Endothelial cell (in vitro differentiated cells): ENCODE measurements at regions not wholly inside any gene's neighbourhood (a gene's known extent, or its start where the extent isn't known, plus 50 kb on each side); places are given as distances from the start of the nearest gene placed in this dataset.

ENCODE experiments used
- DNase-seq: peaks from one replicate; pipeline ENCODE4 v3.0.0; 2021; ENCODE audit warnings: low spot score
- H3K27ac Mint-ChIP-seq: one replicate; pipeline ENCODE4 v1.8.0; 2021; ENCODE audit warnings: mixed read lengths, inconsistent platforms; ENCODE audit not compliant: unreplicated experiment
- H3K27me3 Mint-ChIP-seq: one replicate; pipeline ENCODE4 v1.8.0; 2021; ENCODE audit warnings: mild to moderate bottlenecking, moderate library complexity, mixed read lengths, inconsistent platforms; ENCODE audit not compliant: unreplicated experiment
- H3K36me3 Mint-ChIP-seq: one replicate; pipeline ENCODE4 v1.8.0; 2021; ENCODE audit warnings: mild to moderate bottlenecking, low read depth, mixed read lengths, inconsistent platforms; ENCODE audit not compliant: unreplicated experiment
- H3K4me1 Mint-ChIP-seq: one replicate; pipeline ENCODE4 v1.8.0; 2021; ENCODE audit warnings: mild to moderate bottlenecking, mixed read lengths, inconsistent platforms; ENCODE audit not compliant: unreplicated experiment
- H3K4me3 Mint-ChIP-seq: one replicate; pipeline ENCODE4 v1.8.0; 2021; ENCODE audit warnings: mild to moderate bottlenecking, mixed read lengths, inconsistent platforms; ENCODE audit not compliant: unreplicated experiment
- H3K9me3 Mint-ChIP-seq: one replicate; pipeline ENCODE4 v1.8.0; 2021; ENCODE audit warnings: mixed read lengths, inconsistent platforms; ENCODE audit not compliant: unreplicated experiment
- TF ChIP-seq, protein P1 (sequence below): fragments of 200-600 bp; sonication (generic); IDR thresholded peaks from one replicate; pipeline ENCODE4 v1.5.0; 2021; ENCODE audit warnings: antibody characterized with exemption; ENCODE audit not compliant: unreplicated experiment

DNA sequence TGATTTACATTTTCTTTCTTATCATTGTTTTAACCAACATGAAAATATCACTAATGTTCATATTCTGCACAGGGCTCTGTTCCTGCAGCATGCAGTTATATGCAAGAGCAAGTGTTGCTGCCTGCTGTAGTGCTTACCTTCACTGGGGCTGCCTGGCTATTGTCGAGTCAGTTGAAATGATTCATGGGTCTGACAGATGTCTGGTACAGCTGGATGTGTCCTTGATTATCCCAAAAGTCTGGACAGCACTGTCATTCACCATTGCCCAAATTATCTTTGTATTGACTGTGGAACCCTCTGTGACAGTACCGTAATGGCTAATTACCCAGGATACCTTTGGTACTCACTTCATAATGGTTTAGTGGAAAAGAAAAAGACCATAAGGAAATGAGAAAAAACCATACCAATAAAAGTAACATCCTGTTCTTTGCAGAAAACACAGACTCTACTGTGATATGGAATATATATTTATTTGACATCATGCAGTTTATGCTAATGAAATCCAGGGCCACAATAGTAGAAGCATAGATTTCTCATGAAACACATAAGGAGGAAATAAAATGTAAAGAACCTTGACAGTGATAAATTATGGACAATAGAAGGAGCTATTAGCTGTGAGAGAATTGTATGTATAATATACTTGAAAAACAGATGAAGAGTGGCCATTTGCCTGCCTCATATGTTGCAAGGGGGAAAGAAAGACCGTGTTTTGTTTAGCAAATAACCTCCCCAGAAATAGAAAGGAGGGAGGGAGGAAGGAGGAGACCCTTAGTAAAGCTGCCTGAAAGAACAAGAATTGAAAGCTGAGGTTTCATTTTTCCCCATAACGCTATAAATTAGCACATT, 249.8 kb upstream of the ATP5MC3 start:
- H3K36me3 Mint-ChIP-seq = no peaks in the 10 kb centered on the region
- peaks cover 2% of the 10 kb centered on the region for H3K27me3 Mint-ChIP-seq
- peaks cover 7% of the 10 kb centered on the region for H3K4me1 Mint-ChIP-seq
- no peak overlapping the region for H3K4me3 Mint-ChIP-seq
- DNase-seq = no peak
- TF ChIP-seq, protein P1, sequence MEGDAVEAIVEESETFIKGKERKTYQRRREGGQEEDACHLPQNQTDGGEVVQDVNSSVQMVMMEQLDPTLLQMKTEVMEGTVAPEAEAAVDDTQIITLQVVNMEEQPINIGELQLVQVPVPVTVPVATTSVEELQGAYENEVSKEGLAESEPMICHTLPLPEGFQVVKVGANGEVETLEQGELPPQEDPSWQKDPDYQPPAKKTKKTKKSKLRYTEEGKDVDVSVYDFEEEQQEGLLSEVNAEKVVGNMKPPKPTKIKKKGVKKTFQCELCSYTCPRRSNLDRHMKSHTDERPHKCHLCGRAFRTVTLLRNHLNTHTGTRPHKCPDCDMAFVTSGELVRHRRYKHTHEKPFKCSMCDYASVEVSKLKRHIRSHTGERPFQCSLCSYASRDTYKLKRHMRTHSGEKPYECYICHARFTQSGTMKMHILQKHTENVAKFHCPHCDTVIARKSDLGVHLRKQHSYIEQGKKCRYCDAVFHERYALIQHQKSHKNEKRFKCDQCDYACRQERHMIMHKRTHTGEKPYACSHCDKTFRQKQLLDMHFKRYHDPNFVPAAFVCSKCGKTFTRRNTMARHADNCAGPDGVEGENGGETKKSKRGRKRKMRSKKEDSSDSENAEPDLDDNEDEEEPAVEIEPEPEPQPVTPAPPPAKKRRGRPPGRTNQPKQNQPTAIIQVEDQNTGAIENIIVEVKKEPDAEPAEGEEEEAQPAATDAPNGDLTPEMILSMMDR = no peak
- no peak overlapping the region for H3K27ac Mint-ChIP-seq
- no peaks in the 10 kb centered on the region for H3K9me3 Mint-ChIP-seq

DNA sequence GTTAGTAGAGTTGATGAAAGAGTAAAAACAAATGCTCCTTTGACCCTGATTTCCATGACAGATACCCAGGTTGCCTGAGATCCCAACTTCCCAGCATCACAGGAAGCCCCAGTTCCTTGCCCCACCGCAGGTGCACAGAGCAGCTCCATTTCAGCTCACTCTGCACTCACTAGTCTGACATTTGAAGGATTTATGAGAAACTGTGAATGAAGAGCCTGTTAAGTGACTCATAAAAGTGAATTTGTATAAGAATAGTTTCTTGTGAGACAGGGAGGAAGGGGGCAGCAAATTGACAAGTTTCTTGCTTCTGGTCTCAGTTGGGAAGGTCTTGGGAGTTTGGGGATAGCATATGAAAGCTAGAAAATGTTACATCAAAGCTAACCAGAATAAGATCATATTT, 248.7 kb upstream of the ATP5MC3 start:
- H3K27ac Mint-ChIP-seq = no peak overlapping the region
- H3K36me3 Mint-ChIP-seq = no peaks in the 10 kb centered on the region
- H3K4me1 Mint-ChIP-seq = peaks cover 7% of the 10 kb centered on the region
- TF ChIP-seq, protein P1 = no peak
- no peaks in the 10 kb centered on the region for H3K9me3 Mint-ChIP-seq
- H3K4me3 Mint-ChIP-seq = no peak overlapping the region
- peaks cover 2% of the 10 kb centered on the region for H3K27me3 Mint-ChIP-seq
- no peak for DNase-seq

DNA sequence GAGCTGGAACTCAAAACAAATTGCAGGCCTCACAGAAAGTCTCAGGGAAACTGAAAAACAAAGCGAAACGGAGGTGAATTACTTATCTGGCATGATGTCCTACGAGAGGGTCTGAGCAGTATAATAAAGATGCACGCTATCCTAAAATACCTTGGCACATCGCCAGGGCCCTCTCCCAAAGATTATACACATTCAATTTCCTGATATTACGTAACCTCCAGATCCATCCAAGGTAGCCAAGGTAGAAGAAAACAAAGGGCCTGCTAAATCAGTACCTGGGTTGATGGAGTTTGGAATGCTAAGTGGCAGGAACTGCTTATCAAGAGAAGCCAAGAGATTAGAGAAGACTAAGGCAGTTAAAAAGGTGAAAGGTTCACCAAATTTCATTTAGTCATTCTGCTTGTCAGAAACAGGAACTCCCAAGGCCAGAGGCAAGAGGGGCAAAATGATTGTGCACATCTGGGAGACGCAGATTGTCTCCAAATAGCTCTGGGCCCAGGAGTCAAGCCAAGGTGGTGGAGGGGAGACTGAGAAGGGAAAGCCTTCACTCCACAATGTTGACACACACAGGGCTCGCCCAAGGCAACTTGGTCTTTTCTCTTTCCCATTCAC, 236.8 kb upstream of the ATP5MC3 start:
- Mint-ChIP-seq H3K27me3 (no peaks in the 10 kb centered on the region), H3K4me3 (no peak overlapping the region), H3K4me1 (no peaks in the 10 kb centered on the region), H3K36me3 (no peaks in the 10 kb centered on the region), H3K27ac (no peak overlapping the region), H3K9me3 (no peaks in the 10 kb centered on the region)
- DNase-seq = no peak
- TF ChIP-seq, protein P1 = no peak

DNA sequence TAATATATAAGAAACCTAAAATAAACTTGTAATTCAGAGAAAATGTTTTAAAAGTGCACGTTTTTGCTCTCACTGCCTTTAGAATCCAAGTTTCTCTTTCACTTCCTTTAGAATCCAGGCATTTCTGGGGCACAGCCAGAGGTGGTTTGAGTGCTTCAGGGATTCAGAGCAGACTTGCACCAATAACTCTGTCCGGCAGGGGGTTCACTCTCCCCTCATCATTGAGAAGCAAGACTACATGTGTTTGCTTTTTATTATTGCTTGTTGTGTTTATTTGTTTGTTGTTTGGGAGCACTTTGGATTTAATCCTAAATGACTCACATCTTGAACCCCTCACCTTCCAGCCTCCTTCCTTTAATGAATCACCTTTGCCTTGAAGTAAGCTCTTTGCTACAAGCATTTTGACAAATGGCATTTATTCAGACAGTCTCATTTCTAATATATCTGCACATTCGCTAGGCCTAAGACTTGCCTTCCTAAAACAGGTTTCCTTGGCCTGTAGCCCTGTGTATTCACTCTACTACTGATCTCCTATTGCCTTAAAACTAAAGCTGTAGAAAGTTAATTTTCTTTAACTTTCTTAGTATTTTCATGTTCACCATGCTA, 233.5 kb upstream of the ATP5MC3 start:
- Mint-ChIP-seq H3K27me3 (no peaks in the 10 kb centered on the region), H3K27ac (no peak overlapping the region), H3K4me1 (no peaks in the 10 kb centered on the region), H3K36me3 (no peaks in the 10 kb centered on the region), H3K9me3 (no peaks in the 10 kb centered on the region), H3K4me3 (no peak overlapping the region)
- DNase-seq = peak; percentile 67
- TF ChIP-seq, protein P1 = peak; percentile 76
